PFSK-1 (cell line): ENCODE measurements at regions not wholly inside any gene's neighbourhood (a gene's known extent, or its start where the extent isn't known, plus 50 kb on each side); places are given as distances from the start of the nearest gene placed in this dataset.

Experiments
- POLR2AphosphoS5 ChIP-seq: IDR thresholded peaks from 2 replicates; pipeline ENCODE4 v1.6.1; 2012; ENCODE audit warnings: low read depth, mild to moderate bottlenecking, control low read depth, low read length, moderate library complexity
- TF ChIP-seq, protein P1 (sequence below), 2 experiments: IDR thresholded peaks; 2 replicates each; pipeline versions ENCODE4 v1.6.1 to v1.8.0; 2011 to 2012; ENCODE audit warnings: low read depth in 2 of 2, low read length in 2 of 2, control low read depth in 1 of 2, inconsistent platforms in 1 of 2, mild to moderate bottlenecking in 1 of 2, moderate library complexity in 1 of 2; ENCODE audit not compliant: insufficient read depth in 1 of 2

DNA sequence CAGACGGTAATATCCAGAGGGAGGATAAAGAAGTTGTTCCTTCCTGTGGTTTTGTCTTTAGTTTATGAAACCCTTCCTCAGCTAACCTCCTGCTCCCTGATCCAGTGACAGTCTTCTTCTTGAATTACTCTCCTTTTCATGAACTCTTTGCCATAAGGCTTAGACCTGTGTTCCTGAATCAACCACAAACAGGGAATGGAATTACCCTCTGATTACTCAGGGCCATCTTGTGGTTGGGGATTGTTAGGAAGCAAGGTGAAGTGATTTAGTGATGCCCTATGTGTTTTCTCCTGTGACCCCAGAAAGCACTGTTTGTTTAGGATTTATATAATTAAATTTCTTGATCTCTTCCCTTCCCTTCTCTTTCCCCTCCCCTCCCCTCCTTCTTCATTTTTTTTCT, 409.1 kb downstream of the TAF11L14 start:
- TF ChIP-seq, protein P1, sequence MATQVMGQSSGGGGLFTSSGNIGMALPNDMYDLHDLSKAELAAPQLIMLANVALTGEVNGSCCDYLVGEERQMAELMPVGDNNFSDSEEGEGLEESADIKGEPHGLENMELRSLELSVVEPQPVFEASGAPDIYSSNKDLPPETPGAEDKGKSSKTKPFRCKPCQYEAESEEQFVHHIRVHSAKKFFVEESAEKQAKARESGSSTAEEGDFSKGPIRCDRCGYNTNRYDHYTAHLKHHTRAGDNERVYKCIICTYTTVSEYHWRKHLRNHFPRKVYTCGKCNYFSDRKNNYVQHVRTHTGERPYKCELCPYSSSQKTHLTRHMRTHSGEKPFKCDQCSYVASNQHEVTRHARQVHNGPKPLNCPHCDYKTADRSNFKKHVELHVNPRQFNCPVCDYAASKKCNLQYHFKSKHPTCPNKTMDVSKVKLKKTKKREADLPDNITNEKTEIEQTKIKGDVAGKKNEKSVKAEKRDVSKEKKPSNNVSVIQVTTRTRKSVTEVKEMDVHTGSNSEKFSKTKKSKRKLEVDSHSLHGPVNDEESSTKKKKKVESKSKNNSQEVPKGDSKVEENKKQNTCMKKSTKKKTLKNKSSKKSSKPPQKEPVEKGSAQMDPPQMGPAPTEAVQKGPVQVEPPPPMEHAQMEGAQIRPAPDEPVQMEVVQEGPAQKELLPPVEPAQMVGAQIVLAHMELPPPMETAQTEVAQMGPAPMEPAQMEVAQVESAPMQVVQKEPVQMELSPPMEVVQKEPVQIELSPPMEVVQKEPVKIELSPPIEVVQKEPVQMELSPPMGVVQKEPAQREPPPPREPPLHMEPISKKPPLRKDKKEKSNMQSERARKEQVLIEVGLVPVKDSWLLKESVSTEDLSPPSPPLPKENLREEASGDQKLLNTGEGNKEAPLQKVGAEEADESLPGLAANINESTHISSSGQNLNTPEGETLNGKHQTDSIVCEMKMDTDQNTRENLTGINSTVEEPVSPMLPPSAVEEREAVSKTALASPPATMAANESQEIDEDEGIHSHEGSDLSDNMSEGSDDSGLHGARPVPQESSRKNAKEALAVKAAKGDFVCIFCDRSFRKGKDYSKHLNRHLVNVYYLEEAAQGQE (IDR thresholded peaks at IDR 0.05; ENCODE audit: insufficient read depth in 1 of 2, low read depth in 2 of 2, low read length in 2 of 2), result no peak
- no peak for TF ChIP-seq POLR2AphosphoS5
